Tibial nerve (tissue), 4 donors: ENCODE measurements at regions not wholly inside any gene's neighbourhood (a gene's known extent, or its start where the extent isn't known, plus 50 kb on each side); places are given as distances from the start of the nearest gene placed in this dataset.
A peak's percentile ranks its signal among the peaks of the same experiment; 100 is the strongest.

Experiments
- DNase-seq, 2 donors: peaks; one replicate each; pipeline ENCODE4 v3.0.0-alpha.2; 2019; ENCODE audit warnings: low spot score in 2 of 2
- H3K27ac ChIP-seq, 4 donors: fragments of 200-600 bp; sonication (generic) in 3 of 4; one replicate each; pipeline ENCODE4 v1.5.1; 2017 to 2019; ENCODE audit warnings: mild to moderate bottlenecking in 1 of 4
- H3K27me3 ChIP-seq, 2 donors: fragments of 200-600 bp; sonication (generic) in 1 of 2; one replicate each; pipeline versions ENCODE4 v1.5.1 to v1.6.0; 2017 to 2019
- H3K36me3 ChIP-seq, 3 donors: fragments of 200-600 bp; sonication (generic); one replicate each; pipeline ENCODE4 v1.5.1; 2018 to 2019
- H3K4me1 ChIP-seq, 4 donors: fragments of 200-600 bp; sonication (generic) in 3 of 4; one replicate each; pipeline ENCODE4 v1.5.1; 2017 to 2019
- H3K4me3 ChIP-seq, 4 donors: fragments of 200-600 bp; sonication (generic) in 3 of 4; one replicate each; pipeline ENCODE4 v1.5.1; 2017 to 2019; ENCODE audit warnings: mild to moderate bottlenecking in 1 of 4, moderate library complexity in 1 of 4
- H3K9me3 ChIP-seq, 4 donors: fragments of 200-600 bp; sonication (generic) in 3 of 4; one replicate each; pipeline ENCODE4 v1.5.1; 2017 to 2019
- EP300 ChIP-seq, 2 donors: sonication (generic); formaldehyde crosslinking; IDR thresholded peaks; one replicate each; pipeline ENCODE4 v1.6.1; 2017; ENCODE audit warnings: antibody characterized with exemption in 2 of 2, mild to moderate bottlenecking in 1 of 2
- POLR2A ChIP-seq, 2 donors: fragments of 450-650 bp; IDR thresholded peaks; one replicate each; pipeline ENCODE4 v1.6.1; 2017; ENCODE audit warnings: antibody characterized with exemption in 2 of 2, mild to moderate bottlenecking in 2 of 2, moderate library complexity in 2 of 2
- WGBS, 2 donors: methylation state at CpG; one replicate each; pipeline ENCODE4 v1.1.5; 2018; 5-methylcytosine and 5-hydroxymethylcytosine counted together
- TF ChIP-seq, protein P1 (sequence below), 5 experiments: fragments of 200-600 bp in 3 of 5; fragments of 450-650 bp in 2 of 5; sonication (generic) in 3 of 5; IDR thresholded peaks; one replicate each; pipeline ENCODE4 v1.5.1; 2016 to 2019; ENCODE audit warnings: antibody characterized with exemption in 5 of 5, mild to moderate bottlenecking in 3 of 5, moderate library complexity in 2 of 5

DNA sequence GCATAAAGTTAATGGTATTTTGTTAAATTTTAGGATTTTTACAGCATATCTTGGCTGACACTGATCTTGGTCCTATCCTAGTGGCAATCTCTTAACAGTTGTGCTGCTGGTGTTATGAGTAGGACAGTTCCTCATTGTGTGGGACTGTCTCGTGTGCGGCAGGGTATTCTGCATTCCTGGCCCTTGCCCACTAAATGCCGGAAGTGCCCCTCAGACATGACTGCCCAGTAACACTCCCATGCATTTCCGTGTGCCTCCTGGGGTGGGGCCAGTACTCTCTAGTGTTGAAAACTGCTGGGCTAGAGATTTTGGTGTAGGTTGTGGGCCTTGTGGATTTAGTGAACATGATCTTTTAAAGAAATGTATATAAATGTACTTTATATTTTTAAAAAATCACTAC is 227.1 kb upstream of the DMRT1 start:
- no peak overlapping the region for H3K4me3 ChIP-seq
- H3K27me3 ChIP-seq, result no peaks in the 10 kb centered on the region
- no peaks in the 10 kb centered on the region for H3K9me3 ChIP-seq
- no peak for DNase-seq
- 16 to 25% methylated on average over 4 of the region's 4 CpGs for WGBS, 2 donors
- peak overlapping the region in 3 of 4 donors; percentile 49 to 74 (median 65) for H3K27ac ChIP-seq
- TF ChIP-seq POLR2A (IDR thresholded peaks at IDR 0.05), result no peak
- TF ChIP-seq EP300 (IDR thresholded peaks at IDR 0.05), result no peak
- TF ChIP-seq, protein P1, sequence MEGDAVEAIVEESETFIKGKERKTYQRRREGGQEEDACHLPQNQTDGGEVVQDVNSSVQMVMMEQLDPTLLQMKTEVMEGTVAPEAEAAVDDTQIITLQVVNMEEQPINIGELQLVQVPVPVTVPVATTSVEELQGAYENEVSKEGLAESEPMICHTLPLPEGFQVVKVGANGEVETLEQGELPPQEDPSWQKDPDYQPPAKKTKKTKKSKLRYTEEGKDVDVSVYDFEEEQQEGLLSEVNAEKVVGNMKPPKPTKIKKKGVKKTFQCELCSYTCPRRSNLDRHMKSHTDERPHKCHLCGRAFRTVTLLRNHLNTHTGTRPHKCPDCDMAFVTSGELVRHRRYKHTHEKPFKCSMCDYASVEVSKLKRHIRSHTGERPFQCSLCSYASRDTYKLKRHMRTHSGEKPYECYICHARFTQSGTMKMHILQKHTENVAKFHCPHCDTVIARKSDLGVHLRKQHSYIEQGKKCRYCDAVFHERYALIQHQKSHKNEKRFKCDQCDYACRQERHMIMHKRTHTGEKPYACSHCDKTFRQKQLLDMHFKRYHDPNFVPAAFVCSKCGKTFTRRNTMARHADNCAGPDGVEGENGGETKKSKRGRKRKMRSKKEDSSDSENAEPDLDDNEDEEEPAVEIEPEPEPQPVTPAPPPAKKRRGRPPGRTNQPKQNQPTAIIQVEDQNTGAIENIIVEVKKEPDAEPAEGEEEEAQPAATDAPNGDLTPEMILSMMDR (IDR thresholded peaks at IDR 0.05), result no peak
- no peaks in the 10 kb centered on the region for H3K36me3 ChIP-seq
- peaks cover 0 to 36% (median 5%) of the 10 kb centered on the region in 4 donors for H3K4me1 ChIP-seq

DNA sequence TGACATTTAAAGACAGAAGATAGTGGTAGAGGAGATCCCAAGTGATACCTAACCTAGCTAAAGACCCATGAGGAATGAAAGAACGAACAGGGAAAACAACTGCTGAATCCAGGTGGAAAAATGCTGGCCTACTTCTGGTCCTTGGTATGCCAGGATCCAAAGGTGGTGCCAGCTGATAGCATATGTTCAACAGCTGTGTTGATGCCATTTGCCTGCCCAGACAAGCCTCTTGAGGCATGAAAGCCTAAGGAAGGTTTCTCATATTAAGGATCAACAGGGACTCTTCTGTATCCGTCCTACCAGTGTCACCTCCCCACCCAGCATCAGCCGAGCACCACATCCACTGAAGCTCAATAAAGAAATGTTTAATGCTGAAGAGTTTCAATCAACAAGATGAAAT is 225.7 kb upstream of the DMRT1 start:
- 89 to 95% methylated on average over 3 of the region's 3 CpGs for WGBS, 2 donors
- no peak for DNase-seq
- no peak overlapping the region for H3K27ac ChIP-seq
- no peak overlapping the region for H3K4me3 ChIP-seq
- no peaks in the 10 kb centered on the region for H3K9me3 ChIP-seq
- H3K27me3 ChIP-seq, result no peaks in the 10 kb centered on the region
- H3K36me3 ChIP-seq, result no peaks in the 10 kb centered on the region
- TF ChIP-seq EP300 (IDR thresholded peaks at IDR 0.05) (no peak), POLR2A (IDR thresholded peaks at IDR 0.05) (no peak)
- TF ChIP-seq, protein P1 (IDR thresholded peaks at IDR 0.05), result no peak
- peaks cover 0 to 36% (median 5%) of the 10 kb centered on the region in 4 donors for H3K4me1 ChIP-seq

DNA sequence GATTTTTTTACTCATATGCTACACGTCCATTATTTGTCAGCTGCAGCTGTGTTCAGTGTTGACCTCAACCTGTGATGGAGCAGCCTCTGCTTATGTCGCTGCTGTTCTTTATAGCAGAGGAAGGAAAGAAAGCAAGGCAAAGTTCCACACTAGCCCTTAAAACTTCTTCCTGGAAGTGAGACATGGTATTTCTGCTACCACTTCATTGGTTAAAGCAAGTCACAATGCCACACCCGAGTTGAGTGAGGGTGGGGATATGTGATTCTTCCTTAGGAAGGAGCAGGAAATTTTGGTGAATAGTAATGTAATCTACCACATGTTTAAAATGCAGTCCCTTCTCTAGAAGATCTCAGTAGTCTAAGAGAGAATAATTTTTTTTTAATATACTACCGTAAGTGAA is 224.8 kb upstream of the DMRT1 start:
- peaks cover 0 to 40% (median 8%) of the 10 kb centered on the region in 4 donors for H3K4me1 ChIP-seq
- H3K4me3 ChIP-seq, result no peak overlapping the region
- DNase-seq, result no peak
- TF ChIP-seq, protein P1 (IDR thresholded peaks at IDR 0.05), result no peak
- TF ChIP-seq POLR2A (IDR thresholded peaks at IDR 0.05), result no peak
- no peak for TF ChIP-seq EP300 (IDR thresholded peaks at IDR 0.05)
- H3K36me3 ChIP-seq, result no peaks in the 10 kb centered on the region
- H3K9me3 ChIP-seq, result no peaks in the 10 kb centered on the region
- WGBS, 2 donors, result 67 to 79% methylated on average over 4 of the region's 4 CpGs
- H3K27me3 ChIP-seq, result no peaks in the 10 kb centered on the region
- no peak overlapping the region for H3K27ac ChIP-seq

DNA sequence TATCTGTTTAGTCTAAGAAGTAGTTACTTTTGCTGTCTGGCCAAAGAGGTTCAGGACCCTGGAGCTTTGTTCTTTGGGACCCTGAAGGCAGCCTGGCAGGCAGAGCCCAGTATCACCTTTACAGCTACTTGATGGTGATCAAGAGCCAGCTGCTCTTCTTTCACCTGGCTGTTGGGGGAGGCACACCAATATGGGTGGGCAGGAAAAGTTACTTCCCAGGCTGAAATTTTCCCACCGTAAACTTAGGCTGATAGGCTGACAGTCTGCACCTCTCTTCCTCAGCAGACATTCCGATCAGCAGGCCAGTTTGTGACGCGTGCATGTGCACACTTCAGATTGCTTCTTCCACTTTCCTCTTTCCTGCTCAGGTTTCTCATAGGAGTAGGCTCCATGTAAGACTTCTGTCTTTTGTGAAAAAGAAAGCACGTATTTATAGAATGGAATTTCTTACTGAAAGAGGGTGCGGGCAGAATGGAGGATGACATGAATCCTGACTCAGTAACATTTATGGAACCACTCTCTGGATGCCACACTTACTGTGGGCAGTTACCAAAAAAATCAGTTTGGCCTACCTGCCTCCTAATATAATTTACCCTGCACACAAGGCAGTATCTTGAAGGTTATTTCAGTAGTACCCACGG is 223.9 kb upstream of the DMRT1 start:
- WGBS, 2 donors, result 76 to 85% methylated on average over 7 of the region's 7 CpGs
- Histone ChIP-seq H3K9me3 (no peaks in the 10 kb centered on the region), H3K36me3 (no peaks in the 10 kb centered on the region), H3K27ac (no peak overlapping the region), H3K4me1 (peaks cover 0 to 41% (median 8%) of the 10 kb centered on the region in 4 donors), H3K4me3 (no peak overlapping the region), H3K27me3 (no peaks in the 10 kb centered on the region)
- no peak for TF ChIP-seq EP300 (IDR thresholded peaks at IDR 0.05)
- no peak for TF ChIP-seq POLR2A (IDR thresholded peaks at IDR 0.05)
- TF ChIP-seq, protein P1 (IDR thresholded peaks at IDR 0.05), result no peak
- no peak for DNase-seq

DNA sequence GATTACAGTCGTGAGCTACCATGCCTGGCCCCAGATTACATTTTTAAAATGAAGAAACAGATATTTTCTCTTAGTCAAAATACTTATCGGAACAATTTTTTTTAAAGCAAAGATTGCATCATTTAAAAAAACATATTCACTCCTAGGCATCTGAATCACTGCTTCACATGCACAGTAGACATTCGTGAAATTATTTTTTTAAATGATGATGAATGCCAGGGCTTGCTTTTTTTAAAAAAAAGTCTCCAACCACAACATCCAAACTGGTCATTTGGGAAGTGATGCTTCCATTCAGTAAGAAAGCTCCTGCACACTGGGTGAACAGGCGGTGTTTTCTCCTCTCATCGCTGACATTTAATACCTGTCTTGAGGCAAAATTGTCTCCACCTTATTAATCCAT is 223.0 kb upstream of the DMRT1 start:
- 70 to 78% methylated on average over 5 of the region's 5 CpGs for WGBS, 2 donors
- Histone ChIP-seq H3K36me3 (no peaks in the 10 kb centered on the region), H3K4me1 (peaks cover 0 to 38% (median 8%) of the 10 kb centered on the region in 4 donors), H3K4me3 (no peak overlapping the region), H3K9me3 (no peaks in the 10 kb centered on the region), H3K27me3 (no peaks in the 10 kb centered on the region), H3K27ac (no peak overlapping the region)
- TF ChIP-seq EP300 (IDR thresholded peaks at IDR 0.05), result no peak
- TF ChIP-seq POLR2A (IDR thresholded peaks at IDR 0.05), result no peak
- TF ChIP-seq, protein P1 (IDR thresholded peaks at IDR 0.05), result no peak
- no peak for DNase-seq
